ENCODE measurements at regions not wholly inside any gene's neighbourhood (a gene's known extent, or its start where the extent isn't known, plus 50 kb on each side); places are given as distances from the start of the nearest gene placed in this dataset.

GRCh38 chr1:56257726-56258125, 321.6 kb downstream of the PLPP3 start:
- BruUV-seq (replicated peaks) = no TSS peak
- no peaks in the 10 kb centered on the region for H4K20me1 ChIP-seq (ENCODE audit: control insufficient read depth, insufficient read depth)
- H2AFZ ChIP-seq (ENCODE audit: control insufficient read depth, low read depth, low read length) = no peak overlapping the region
- no peaks in the 10 kb centered on the region for H3K27me3 ChIP-seq (replicated peaks in 1 of 2; ENCODE audit: control insufficient read depth in 2 of 2, insufficient read depth in 2 of 2, low read length in 1 of 2)
- ATAC-seq = no peak
- 70% methylated on average over 5 of the region's 5 CpGs for WGBS (ENCODE audit: insufficient coverage, insufficient replicate concordance, low lambda C conversion rate, missing lambda C conversion rate)
- H3K4me3 ChIP-seq = no peak overlapping the region
- ChIA-PET RAD21 (ENCODE audit: unreplicated experiment) (no interaction called here), POLR2A (no interaction called here), CTCF (no interaction called here), SMC1A (ENCODE audit: uncharacterized antibody, unreplicated experiment) (interaction anchor here (1.0 kb wide), 1 partner anchor 319 kb away, joined by 3 read pairs; no protein-coding TSS in a partner anchor)
- H3K9ac ChIP-seq (ENCODE audit: control insufficient read depth, insufficient read depth, low read length) = no peak overlapping the region
- no peak for FAIRE-seq
- no peak for DNase-seq (ENCODE audit: low read depth, low spot score)
- in situ Hi-C loops (cut with MboI) (no loop called here), intact Hi-C loops (cut with micrococcal nuclease; ENCODE audit: unreplicated experiment) (loop anchor here (10.0 kb wide), 1 partner anchor 327 kb away; no protein-coding TSS in a partner anchor)
- no peak overlapping the region for H3K27ac ChIP-seq (ENCODE audit: control insufficient read depth, insufficient read depth)
- H3K9me3 ChIP-seq (replicated peaks; ENCODE audit: control insufficient read depth, insufficient read depth, low read length) = no peaks in the 10 kb centered on the region
- no peaks in the 10 kb centered on the region for H3K4me1 ChIP-seq (ENCODE audit: control insufficient read depth, insufficient read depth, low read length)
- H3K79me2 ChIP-seq (ENCODE audit: control insufficient read depth, insufficient read depth, low read length) = no peaks in the 10 kb centered on the region
- H3K36me3 ChIP-seq (ENCODE audit: control insufficient read depth in 2 of 2, insufficient read depth in 2 of 2, low read length in 1 of 2) = no peaks in the 10 kb centered on the region
- no peak overlapping the region for H3K4me2 ChIP-seq (ENCODE audit: control insufficient read depth, insufficient read depth)
- no peak for TF ChIP-seq RUNX3 (IDR thresholded peaks at IDR 0.05; ENCODE audit: low read length)
- no peak for TF ChIP-seq MLLT1 (IDR thresholded peaks at IDR 0.05)
- no peak for TF ChIP-seq NFIC (IDR thresholded peaks at IDR 0.05; ENCODE audit: low read depth, low read length)
- no peak for TF ChIP-seq ZNF24 (IDR thresholded peaks at IDR 0.05)
- TF ChIP-seq WRNIP1 (IDR thresholded peaks at IDR 0.05; ENCODE audit: borderline replicate concordance, low read depth, low read length) = no peak
- TF ChIP-seq, protein P1, sequence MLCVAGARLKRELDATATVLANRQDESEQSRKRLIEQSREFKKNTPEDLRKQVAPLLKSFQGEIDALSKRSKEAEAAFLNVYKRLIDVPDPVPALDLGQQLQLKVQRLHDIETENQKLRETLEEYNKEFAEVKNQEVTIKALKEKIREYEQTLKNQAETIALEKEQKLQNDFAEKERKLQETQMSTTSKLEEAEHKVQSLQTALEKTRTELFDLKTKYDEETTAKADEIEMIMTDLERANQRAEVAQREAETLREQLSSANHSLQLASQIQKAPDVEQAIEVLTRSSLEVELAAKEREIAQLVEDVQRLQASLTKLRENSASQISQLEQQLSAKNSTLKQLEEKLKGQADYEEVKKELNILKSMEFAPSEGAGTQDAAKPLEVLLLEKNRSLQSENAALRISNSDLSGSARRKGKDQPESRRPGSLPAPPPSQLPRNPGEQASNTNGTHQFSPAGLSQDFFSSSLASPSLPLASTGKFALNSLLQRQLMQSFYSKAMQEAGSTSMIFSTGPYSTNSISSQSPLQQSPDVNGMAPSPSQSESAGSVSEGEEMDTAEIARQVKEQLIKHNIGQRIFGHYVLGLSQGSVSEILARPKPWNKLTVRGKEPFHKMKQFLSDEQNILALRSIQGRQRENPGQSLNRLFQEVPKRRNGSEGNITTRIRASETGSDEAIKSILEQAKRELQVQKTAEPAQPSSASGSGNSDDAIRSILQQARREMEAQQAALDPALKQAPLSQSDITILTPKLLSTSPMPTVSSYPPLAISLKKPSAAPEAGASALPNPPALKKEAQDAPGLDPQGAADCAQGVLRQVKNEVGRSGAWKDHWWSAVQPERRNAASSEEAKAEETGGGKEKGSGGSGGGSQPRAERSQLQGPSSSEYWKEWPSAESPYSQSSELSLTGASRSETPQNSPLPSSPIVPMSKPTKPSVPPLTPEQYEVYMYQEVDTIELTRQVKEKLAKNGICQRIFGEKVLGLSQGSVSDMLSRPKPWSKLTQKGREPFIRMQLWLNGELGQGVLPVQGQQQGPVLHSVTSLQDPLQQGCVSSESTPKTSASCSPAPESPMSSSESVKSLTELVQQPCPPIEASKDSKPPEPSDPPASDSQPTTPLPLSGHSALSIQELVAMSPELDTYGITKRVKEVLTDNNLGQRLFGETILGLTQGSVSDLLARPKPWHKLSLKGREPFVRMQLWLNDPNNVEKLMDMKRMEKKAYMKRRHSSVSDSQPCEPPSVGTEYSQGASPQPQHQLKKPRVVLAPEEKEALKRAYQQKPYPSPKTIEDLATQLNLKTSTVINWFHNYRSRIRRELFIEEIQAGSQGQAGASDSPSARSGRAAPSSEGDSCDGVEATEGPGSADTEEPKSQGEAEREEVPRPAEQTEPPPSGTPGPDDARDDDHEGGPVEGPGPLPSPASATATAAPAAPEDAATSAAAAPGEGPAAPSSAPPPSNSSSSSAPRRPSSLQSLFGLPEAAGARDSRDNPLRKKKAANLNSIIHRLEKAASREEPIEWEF (IDR thresholded peaks at IDR 0.05; ENCODE audit: insufficient replicate concordance, low read depth, low read length) = no peak
- TF ChIP-seq, protein P2, sequence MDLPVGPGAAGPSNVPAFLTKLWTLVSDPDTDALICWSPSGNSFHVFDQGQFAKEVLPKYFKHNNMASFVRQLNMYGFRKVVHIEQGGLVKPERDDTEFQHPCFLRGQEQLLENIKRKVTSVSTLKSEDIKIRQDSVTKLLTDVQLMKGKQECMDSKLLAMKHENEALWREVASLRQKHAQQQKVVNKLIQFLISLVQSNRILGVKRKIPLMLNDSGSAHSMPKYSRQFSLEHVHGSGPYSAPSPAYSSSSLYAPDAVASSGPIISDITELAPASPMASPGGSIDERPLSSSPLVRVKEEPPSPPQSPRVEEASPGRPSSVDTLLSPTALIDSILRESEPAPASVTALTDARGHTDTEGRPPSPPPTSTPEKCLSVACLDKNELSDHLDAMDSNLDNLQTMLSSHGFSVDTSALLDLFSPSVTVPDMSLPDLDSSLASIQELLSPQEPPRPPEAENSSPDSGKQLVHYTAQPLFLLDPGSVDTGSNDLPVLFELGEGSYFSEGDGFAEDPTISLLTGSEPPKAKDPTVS (IDR thresholded peaks at IDR 0.05; ENCODE audit: low read depth, low read length) = no peak
- TF ChIP-seq ZBTB11 (CRISPR knock-in tag; IDR thresholded peaks at IDR 0.05) = no peak
- no peak for TF ChIP-seq JUNB (IDR thresholded peaks at IDR 0.05)
- no peak for TF ChIP-seq E4F1 (IDR thresholded peaks at IDR 0.05; ENCODE audit: borderline replicate concordance, partially characterized antibody)
